DMS79 (cell line): ENCODE measurements at regions not wholly inside any gene's neighbourhood (a gene's known extent, or its start where the extent isn't known, plus 50 kb on each side); places are given as distances from the start of the nearest gene placed in this dataset.
"Not testable (repeated sequence)": the region's sequence is repeated elsewhere in the genome, so short reads cannot be mapped to it uniquely, and the experiment has no call there.

Source experiments
- DNase-seq: peaks from one replicate; lab custom pipeline; 2025; lab: John Stamatoyannopoulos, UW

GRCh38 chrY:19535697-19536096, 208.8 kb downstream of the KDM5D start:
- DNase-seq: not testable (repeated sequence)

- DNase-seq: no peak
These were observed 222.6 kb downstream of the KDM5D start for GRCh38 chrY:19521976-19522375.

- no peak for DNase-seq
These were observed 241.5 kb downstream of the KDM5D start for GRCh38 chrY:19503092-19503449.

GRCh38 chrY:19502169-19503091, 242.1 kb downstream of the KDM5D start:
- DNase-seq: no peak

- DNase-seq: no peak
These were observed 246.0 kb downstream of the KDM5D start for GRCh38 chrY:19498556-19498955.

- DNase-seq: no peak
These were observed 257.0 kb downstream of the KDM5D start for GRCh38 chrY:19487494-19487893.

GRCh38 chrY:19484997-19485396, 259.5 kb downstream of the KDM5D start:
- DNase-seq: no peak

GRCh38 chrY:19479141-19479540, 265.4 kb downstream of the KDM5D start:
- DNase-seq: no peak

GRCh38 chrY:19477959-19478358, 266.6 kb downstream of the KDM5D start:
- DNase-seq: no peak

- DNase-seq: no peak
These were observed 278.7 kb downstream of the KDM5D start for GRCh38 chrY:19465809-19466208.

- no peak for DNase-seq
These were observed 287.6 kb downstream of the KDM5D start for GRCh38 chrY:19456855-19457448.

- peak; percentile 0 for DNase-seq
These were observed 311.5 kb downstream of the KDM5D start for GRCh38 chrY:19433059-19433458.

GRCh38 chrY:19427736-19428518, 316.6 kb downstream of the KDM5D start:
- no peak for DNase-seq

- DNase-seq: not testable (repeated sequence)
These were observed 317.3 kb downstream of the KDM5D start for GRCh38 chrY:19427191-19427590.

GRCh38 chrY:19410980-19411766, 333.4 kb downstream of the KDM5D start:
- no peak for DNase-seq

- DNase-seq: no peak
These were observed 338.3 kb downstream of the KDM5D start for GRCh38 chrY:19406246-19406645.

- no peak for DNase-seq
These were observed 338.9 kb downstream of the KDM5D start for GRCh38 chrY:19405598-19405997.

- no peak for DNase-seq
These were observed 351.6 kb downstream of the KDM5D start for GRCh38 chrY:19392876-19393275.

GRCh38 chrY:19391922-19392321, 352.6 kb downstream of the KDM5D start:
- no peak for DNase-seq

GRCh38 chrY:19365321-19365720, 379.2 kb downstream of the KDM5D start:
- DNase-seq: no peak

- no peak for DNase-seq
These were observed 387.3 kb downstream of the KDM5D start for GRCh38 chrY:19357249-19357648.

GRCh38 chrY:19356735-19357134, 387.8 kb downstream of the KDM5D start:
- DNase-seq: no peak
